DND-41 (cell line): ENCODE measurements at regions not wholly inside any gene's neighbourhood (a gene's known extent, or its start where the extent isn't known, plus 50 kb on each side); places are given as distances from the start of the nearest gene placed in this dataset.

Source experiments
- EZH2 ChIP-seq: IDR thresholded peaks from 3 replicates; pipeline ENCODE4 v1.6.1; 2012; ENCODE audit warnings: borderline replicate concordance, low read depth, mild to moderate bottlenecking, moderate library complexity, low read length, inconsistent platforms; ENCODE audit not compliant: severe bottlenecking
- TF ChIP-seq, protein P1 (sequence below): IDR thresholded peaks from 2 replicates; pipeline ENCODE4 v1.5.1; 2012; ENCODE audit warnings: borderline replicate concordance, low read length, moderate library complexity, mild to moderate bottlenecking; ENCODE audit not compliant: poor library complexity, severe bottlenecking; ENCODE audit errors: extremely low read depth

DNA sequence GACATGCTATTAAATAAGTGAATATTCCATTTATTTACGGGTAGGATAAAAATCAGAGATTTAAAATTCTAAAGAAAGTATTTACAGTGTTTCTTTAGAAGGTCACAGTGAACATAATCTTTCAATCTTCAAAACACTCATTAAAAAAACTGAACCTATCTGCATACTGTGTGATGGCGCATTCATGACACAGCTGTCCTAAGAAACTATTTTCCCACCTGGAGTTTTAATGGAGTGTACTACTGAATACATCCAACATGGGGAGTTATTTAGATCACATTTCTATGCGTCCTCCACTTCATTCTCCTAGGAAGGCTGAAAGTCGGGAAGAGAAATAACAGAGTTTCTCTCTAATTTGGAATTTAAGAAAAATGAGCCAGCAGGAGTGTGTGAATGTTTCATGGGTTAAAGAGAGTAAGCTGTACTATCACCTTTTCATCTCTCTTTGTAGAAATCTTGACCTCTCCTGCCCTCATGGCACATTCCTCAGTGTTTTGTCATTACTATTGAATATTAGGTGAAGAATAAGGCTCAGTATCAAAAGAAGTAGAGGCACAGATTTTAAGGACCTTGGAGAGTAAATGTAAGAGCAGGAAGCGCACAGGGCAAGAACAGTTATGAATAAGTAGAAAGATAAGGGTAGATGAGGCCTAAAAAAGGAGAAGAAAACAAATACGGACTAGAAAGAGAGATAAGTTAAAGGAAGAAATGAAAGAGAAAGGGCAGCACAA lies 551.2 kb upstream of the TUSC1 start:
- no peak for TF ChIP-seq EZH2
- TF ChIP-seq, protein P1, sequence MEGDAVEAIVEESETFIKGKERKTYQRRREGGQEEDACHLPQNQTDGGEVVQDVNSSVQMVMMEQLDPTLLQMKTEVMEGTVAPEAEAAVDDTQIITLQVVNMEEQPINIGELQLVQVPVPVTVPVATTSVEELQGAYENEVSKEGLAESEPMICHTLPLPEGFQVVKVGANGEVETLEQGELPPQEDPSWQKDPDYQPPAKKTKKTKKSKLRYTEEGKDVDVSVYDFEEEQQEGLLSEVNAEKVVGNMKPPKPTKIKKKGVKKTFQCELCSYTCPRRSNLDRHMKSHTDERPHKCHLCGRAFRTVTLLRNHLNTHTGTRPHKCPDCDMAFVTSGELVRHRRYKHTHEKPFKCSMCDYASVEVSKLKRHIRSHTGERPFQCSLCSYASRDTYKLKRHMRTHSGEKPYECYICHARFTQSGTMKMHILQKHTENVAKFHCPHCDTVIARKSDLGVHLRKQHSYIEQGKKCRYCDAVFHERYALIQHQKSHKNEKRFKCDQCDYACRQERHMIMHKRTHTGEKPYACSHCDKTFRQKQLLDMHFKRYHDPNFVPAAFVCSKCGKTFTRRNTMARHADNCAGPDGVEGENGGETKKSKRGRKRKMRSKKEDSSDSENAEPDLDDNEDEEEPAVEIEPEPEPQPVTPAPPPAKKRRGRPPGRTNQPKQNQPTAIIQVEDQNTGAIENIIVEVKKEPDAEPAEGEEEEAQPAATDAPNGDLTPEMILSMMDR, result no peak
